Thymus (tissue), 11 donors: ENCODE measurements at regions not wholly inside any gene's neighbourhood (a gene's known extent, or its start where the extent isn't known, plus 50 kb on each side); places are given as distances from the start of the nearest gene placed in this dataset.

Experiments used
- DNase-seq, 9 donors: peaks; one replicate each; pipeline ENCODE4 v3.0.0-alpha.2; 2013; ENCODE audit warnings: low spot score in 9 of 9, low read depth in 6 of 9, missing footprints in 1 of 9
- H3K27ac ChIP-seq, 2 donors: one replicate each; pipeline ENCODE4 v1.5.1; 2013; ENCODE audit warnings: control low read depth in 1 of 2, low read depth in 1 of 2, low read length in 1 of 2, mild to moderate bottlenecking in 1 of 2, moderate library complexity in 1 of 2
- H3K27me3 ChIP-seq, 2 donors: one replicate each; pipeline ENCODE4 v1.5.1; 2013; ENCODE audit warnings: low read length in 1 of 2; ENCODE audit not compliant: control insufficient read depth in 2 of 2, insufficient read depth in 1 of 2
- H3K36me3 ChIP-seq, 2 donors: one replicate each; pipeline ENCODE4 v1.5.1; 2013; ENCODE audit warnings: low read length in 1 of 2, mild to moderate bottlenecking in 1 of 2, moderate library complexity in 1 of 2; ENCODE audit not compliant: control insufficient read depth in 2 of 2, insufficient read depth in 2 of 2
- H3K4me1 ChIP-seq, 2 donors: one replicate each; pipeline ENCODE4 v1.5.1; 2013; ENCODE audit warnings: low read length in 2 of 2; ENCODE audit not compliant: control insufficient read depth in 2 of 2, insufficient read depth in 2 of 2
- H3K4me3 ChIP-seq, 2 donors: one replicate each; pipeline ENCODE4 v1.5.1; 2013; ENCODE audit warnings: low read length in 2 of 2, control low read depth in 1 of 2, mild to moderate bottlenecking in 1 of 2
- H3K9me3 ChIP-seq, 2 donors: one replicate each; pipeline ENCODE4 v1.5.1; 2013; ENCODE audit warnings: low read length in 1 of 2, mild to moderate bottlenecking in 1 of 2; ENCODE audit not compliant: control insufficient read depth in 2 of 2, insufficient read depth in 1 of 2
- WGBS: extraction: QIAGEN DNeasy Blood & Tissue Kit; methylation state at CpG from one replicate; pipeline ENCODE4 v1.1.7; 2013; 5-methylcytosine and 5-hydroxymethylcytosine counted together
- donor health status: healthy.

DNA sequence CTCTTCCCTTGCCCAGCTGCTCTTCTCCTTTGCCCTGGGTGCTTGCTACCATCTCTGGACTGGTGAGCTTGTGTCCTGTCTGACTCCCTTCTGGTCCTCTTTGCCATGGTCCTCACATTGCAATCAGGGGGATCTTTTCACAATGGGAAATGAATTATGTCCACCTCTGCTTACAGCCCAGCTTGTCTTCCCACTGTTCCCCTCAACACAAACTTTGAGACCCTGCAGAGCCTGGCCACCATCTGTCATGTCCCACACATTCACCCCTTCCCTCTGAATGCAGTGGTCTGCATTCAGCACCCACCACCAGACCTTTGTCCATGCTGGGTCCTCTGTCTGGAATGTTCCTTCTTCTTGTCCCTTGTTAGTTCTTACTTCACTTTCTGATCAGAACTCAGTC, 100.5 kb downstream of the ABHD5 start:
- Histone ChIP-seq H3K36me3 (no peaks in the 10 kb centered on the region), H3K4me1 (no peaks in the 10 kb centered on the region), H3K27ac (no peak overlapping the region), H3K9me3 (no peaks in the 10 kb centered on the region), H3K27me3 (no peaks in the 10 kb centered on the region), H3K4me3 (no peak overlapping the region)
- DNase-seq = no peak

GRCh38 chr3:43792904-43793303, 102.2 kb downstream of the ABHD5 start:
- Histone ChIP-seq H3K27ac (no peak overlapping the region), H3K9me3 (no peaks in the 10 kb centered on the region), H3K36me3 (no peaks in the 10 kb centered on the region), H3K4me3 (no peak overlapping the region), H3K4me1 (no peaks in the 10 kb centered on the region), H3K27me3 (no peaks in the 10 kb centered on the region)
- DNase-seq = no peak
- 61% methylated on average over 2 of the region's 2 CpGs for WGBS

DNA sequence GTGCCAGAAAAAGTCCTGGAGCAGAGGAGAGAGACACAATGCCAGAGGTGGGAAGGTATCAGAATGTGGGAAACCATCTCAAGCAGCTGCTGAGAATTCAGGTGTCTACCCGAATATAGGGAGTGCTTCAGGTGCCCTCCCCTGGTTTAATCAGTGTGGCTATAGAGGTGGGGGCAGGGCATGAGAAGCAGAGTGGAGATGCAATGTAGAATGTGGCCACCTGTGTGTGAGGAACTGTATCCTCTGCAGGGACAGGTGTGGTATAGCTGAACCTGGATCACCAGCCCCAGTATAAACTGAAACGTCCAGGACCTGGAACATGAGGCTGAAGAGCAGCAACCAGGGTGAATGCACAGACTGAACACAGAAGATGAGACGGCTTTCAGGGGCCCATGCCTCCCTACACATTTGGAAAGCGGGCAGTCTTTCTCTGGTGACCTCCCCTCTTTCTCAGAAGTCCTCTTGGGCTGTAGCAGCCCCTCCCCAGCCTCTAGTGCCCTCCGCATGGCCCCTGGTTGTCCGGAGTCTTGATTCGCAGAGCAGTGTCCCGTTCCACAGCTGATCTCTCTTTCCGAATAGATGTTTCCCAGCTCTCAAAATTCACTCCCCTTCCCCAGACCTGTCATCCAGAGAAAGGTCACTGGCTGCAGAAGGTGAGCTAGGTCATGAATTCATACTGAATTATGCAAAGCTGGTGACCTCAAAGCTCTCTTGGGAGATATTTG, 103.1 kb downstream of the ABHD5 start:
- 95% methylated on average over 9 of the region's 9 CpGs for WGBS
- no peak overlapping the region for H3K27ac ChIP-seq

DNA sequence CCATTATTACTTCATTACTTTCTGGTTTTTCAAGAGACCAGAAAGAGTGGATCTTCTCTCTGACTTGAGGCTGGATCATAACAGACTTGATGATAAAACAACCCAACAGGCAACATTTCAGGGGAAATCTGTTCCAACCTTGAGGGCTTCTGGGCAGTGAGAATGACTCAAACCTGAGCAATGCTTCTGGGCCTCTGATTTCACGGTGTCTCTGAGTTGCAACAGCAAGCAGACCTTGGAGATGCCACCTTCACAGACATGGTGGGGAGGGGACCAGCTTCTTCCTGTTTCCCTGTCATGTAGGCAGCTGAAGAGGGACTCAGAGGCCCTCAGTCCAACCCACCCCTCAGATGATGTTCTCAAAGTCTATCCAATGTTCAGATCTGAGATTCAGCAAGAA, 104.0 kb downstream of the ABHD5 start:
- 96% methylated on average over 1 of the region's 1 CpG for WGBS
- Histone ChIP-seq H3K36me3 (no peaks in the 10 kb centered on the region), H3K27ac (no peak overlapping the region), H3K9me3 (no peaks in the 10 kb centered on the region), H3K4me1 (no peaks in the 10 kb centered on the region), H3K4me3 (no peak overlapping the region), H3K27me3 (no peaks in the 10 kb centered on the region)
- DNase-seq = no peak

More for the DNA sequence above, 103.1 kb downstream of the ABHD5 start:
- DNase-seq = no peak
- Histone ChIP-seq H3K36me3 (no peaks in the 10 kb centered on the region), H3K27me3 (no peaks in the 10 kb centered on the region), H3K4me1 (no peaks in the 10 kb centered on the region), H3K4me3 (no peak overlapping the region), H3K9me3 (no peaks in the 10 kb centered on the region)

DNA sequence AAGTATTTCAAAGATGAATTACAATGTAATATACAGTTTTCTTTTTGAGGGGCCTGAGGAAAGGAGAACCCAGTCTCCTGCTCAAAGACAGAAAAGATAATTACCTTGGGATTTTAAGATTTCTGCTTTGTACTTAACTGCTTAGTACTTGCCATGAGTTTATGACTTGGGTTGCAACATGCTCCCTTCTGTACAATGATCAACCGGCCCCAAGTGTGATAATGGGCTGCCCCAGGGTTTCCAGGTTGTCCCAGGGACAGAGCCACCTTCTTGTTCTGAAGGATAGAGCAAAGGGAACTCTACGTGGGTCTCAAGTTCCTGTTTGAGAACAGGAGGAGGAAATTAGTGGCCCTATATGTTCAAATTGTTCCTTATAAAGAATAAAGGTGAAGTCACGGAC, 104.8 kb downstream of the ABHD5 start:
- Histone ChIP-seq H3K36me3 (no peaks in the 10 kb centered on the region), H3K9me3 (no peaks in the 10 kb centered on the region), H3K4me1 (no peaks in the 10 kb centered on the region), H3K4me3 (no peak overlapping the region), H3K27ac (no peak overlapping the region), H3K27me3 (no peaks in the 10 kb centered on the region)
- no peak for DNase-seq
- WGBS = 76% methylated on average over 3 of the region's 3 CpGs

GRCh38 chr3:43796041-43796596, 105.4 kb downstream of the ABHD5 start:
- no peaks in the 10 kb centered on the region for H3K9me3 ChIP-seq
- no peaks in the 10 kb centered on the region for H3K27me3 ChIP-seq
- H3K27ac ChIP-seq = no peak overlapping the region
- WGBS = 95% methylated on average over 7 of the region's 7 CpGs
- no peaks in the 10 kb centered on the region for H3K36me3 ChIP-seq
- H3K4me3 ChIP-seq = no peak overlapping the region
- DNase-seq = no peak
- H3K4me1 ChIP-seq = no peaks in the 10 kb centered on the region

GRCh38 chr3:43797794-43798193, 107.1 kb downstream of the ABHD5 start:
- no peaks in the 10 kb centered on the region for H3K4me1 ChIP-seq
- H3K27ac ChIP-seq = no peak overlapping the region
- no peak for DNase-seq
- H3K4me3 ChIP-seq = no peak overlapping the region
- no peaks in the 10 kb centered on the region for H3K27me3 ChIP-seq
- WGBS = 98% methylated on average over 5 of the region's 5 CpGs
- no peaks in the 10 kb centered on the region for H3K36me3 ChIP-seq
- H3K9me3 ChIP-seq = no peaks in the 10 kb centered on the region

- 94% methylated on average over 2 of the region's 2 CpGs for WGBS
- H3K27ac ChIP-seq = no peak overlapping the region
- H3K4me3 ChIP-seq = no peak overlapping the region
- no peak for DNase-seq
- no peaks in the 10 kb centered on the region for H3K4me1 ChIP-seq
- H3K9me3 ChIP-seq = no peaks in the 10 kb centered on the region
- H3K27me3 ChIP-seq = no peaks in the 10 kb centered on the region
- no peaks in the 10 kb centered on the region for H3K36me3 ChIP-seq
These were observed 120.1 kb downstream of the ABHD5 start for GRCh38 chr3:43810797-43811196.

GRCh38 chr3:43814461-43814860, 123.7 kb downstream of the ABHD5 start:
- Histone ChIP-seq H3K27me3 (peaks cover 0 to 3% of the 10 kb centered on the region in 2 donors), H3K4me3 (no peak overlapping the region), H3K36me3 (no peaks in the 10 kb centered on the region), H3K9me3 (no peaks in the 10 kb centered on the region), H3K27ac (no peak overlapping the region), H3K4me1 (no peaks in the 10 kb centered on the region)
- DNase-seq = no peak
- WGBS = 70% methylated on average over 1 of the region's 1 CpG
